ENCODE measurements at regions not wholly inside any gene's neighbourhood (a gene's known extent, or its start where the extent isn't known, plus 50 kb on each side); places are given as distances from the start of the nearest gene placed in this dataset.
A peak's percentile ranks its signal among the peaks of the same experiment; 100 is the strongest.

DNA sequence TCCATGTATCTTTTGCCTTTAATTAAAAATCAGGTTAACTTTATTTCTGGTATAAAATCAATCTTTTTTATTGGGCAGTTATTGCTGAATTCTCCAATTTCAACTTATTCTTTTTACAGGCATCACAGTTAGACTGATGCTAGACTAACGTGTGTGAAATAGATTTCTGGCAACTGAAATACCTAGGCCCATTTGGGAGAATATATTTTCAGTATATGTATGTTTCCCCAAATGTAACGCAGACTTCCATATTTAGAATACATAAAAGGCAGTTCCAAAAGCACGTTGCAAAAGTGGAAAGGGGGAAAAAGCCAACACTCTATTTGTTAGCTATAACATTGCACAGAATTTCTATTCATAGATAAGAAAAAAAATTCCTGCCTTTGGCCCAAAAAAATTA, 297.0 kb downstream of the ATP23 start:
- no peak for ATAC-seq (ENCODE audit: poor library complexity)
- intact Hi-C loops (cut with DNase I), result no loop called here

DNA sequence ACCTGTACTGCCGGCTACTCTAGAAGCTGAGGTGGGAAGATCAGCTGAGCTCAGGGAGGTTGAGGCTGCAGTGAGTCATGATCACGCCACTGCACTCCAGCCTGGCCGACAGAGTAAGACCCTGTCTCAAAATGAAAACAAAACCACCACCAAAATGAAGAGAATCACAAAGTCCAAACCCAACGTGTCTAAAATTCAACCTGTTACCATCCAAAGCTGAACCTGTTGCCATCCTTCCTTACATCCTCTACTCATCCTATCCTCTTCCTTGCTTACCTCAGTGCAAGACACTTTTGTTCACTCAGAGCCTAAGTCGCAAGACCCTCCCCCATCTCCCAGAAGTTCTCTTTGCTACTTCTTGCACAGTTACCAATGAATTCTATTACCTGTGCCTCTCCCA, 299.7 kb downstream of the ATP23 start:
- intact Hi-C loops (cut with DNase I), result no loop called here
- DNase-seq (no peak), ATAC-seq (ENCODE audit: poor library complexity) (no peak)

More for the DNA sequence above, 297.0 kb downstream of the ATP23 start:
- no peak for DNase-seq

DNA sequence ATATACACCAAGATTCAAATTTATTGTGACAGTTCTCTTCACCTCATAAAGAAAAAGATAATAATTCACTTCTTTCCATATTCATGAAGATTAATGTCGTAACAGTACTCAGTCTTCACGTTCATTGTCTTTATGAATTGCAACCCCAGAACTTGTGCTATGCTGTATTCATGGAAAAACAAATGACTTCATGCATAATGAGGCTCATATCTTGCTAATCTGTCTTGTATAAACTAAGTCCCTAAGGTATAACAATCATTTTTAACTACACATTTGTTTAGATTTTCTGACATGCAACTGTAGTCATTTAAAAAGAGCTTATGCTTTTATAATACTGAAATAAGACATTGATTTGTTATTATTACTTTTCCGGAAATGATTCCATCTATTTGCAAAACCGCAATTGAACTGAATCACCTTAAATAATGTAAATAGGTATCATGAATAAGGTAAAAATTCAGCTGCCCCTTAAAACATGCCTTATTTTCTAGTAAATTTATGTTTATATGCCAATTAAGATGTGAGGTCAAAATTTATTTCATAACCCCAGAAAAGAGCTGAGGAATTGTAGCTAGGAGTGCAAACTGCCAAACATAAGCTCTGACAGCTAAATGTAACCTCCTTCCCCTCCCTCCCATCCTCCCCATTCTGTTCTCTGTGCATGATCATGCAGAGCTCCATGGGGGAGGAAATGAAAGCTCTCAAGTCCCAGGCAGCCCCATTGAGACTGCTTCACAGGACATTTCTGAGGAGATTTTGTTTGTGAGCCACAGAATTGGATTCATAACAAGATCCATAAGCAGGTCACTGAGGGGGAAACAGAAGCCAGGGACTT, 301.6 kb downstream of the ATP23 start:
- DNase-seq, result no peak
- intact Hi-C loops (cut with DNase I), result no loop called here
- ATAC-seq (ENCODE audit: poor library complexity), result no peak

DNA sequence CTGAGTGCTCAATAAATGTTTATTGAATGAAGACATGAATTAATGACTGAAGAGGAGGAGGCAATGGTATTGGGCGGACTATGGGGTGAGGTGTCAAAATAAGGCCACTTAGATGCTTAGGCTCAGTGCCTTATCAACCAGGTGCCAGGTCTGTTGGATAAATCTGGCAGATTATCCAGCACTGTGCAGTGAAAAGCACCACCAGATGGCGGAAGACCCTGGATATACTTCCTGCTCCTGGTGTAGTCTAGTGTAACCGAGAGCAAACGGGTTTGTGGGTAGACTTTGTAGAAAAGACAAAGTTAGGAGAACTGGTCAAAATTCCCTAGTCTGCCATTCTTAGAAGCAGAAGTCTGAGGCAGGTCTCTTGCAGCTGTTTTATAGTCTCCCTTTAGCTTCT, 306.3 kb downstream of the ATP23 start:
- intact Hi-C loops (cut with DNase I), result no loop called here
- ATAC-seq (ENCODE audit: poor library complexity), result no peak

DNA sequence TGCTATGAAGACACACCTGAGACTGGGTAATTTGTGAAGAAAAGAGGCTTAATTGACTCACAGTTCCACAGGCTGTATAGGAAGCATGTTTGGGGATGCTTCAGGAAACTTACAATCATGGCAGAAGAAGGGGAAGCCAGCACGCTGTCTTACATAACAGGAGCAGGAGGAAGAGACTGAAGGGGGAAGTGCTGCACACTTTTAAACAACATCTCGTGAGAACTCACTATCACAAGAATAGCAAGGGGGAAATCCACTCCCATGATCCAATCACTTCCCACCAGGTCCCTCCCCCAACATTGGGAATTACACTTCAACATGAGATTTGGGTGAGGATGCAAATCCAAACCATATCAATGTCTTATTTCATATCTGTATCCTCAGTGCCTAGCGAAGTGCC, 307.2 kb downstream of the ATP23 start:
- ATAC-seq (ENCODE audit: poor library complexity), result no peak
- no peak for DNase-seq
- intact Hi-C loops (cut with DNase I), result no loop called here

More for the DNA sequence above, 306.3 kb downstream of the ATP23 start:
- no peak for DNase-seq

DNA sequence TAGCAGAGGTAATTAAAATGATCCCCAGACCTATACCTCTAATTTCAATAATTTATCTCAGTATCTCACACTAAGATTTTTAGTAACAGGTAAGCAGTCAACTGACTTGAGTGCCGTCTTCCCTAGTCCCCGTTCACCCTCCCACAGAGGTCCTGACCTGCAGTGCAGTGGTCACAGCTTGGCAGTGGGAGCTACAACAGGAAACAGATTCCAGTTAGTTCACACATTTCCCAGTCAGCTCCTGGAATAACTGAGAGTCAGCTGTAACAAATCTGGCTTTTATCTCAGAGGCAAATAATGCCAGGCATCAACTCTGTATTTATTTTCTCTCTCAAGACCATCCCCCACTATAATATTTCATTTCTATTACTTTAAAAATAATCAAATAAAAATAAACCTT, 308.2 kb downstream of the ATP23 start:
- intact Hi-C loops (cut with DNase I), result no loop called here
- DNase-seq (peak; percentile 43), ATAC-seq (ENCODE audit: poor library complexity) (no peak)

DNA sequence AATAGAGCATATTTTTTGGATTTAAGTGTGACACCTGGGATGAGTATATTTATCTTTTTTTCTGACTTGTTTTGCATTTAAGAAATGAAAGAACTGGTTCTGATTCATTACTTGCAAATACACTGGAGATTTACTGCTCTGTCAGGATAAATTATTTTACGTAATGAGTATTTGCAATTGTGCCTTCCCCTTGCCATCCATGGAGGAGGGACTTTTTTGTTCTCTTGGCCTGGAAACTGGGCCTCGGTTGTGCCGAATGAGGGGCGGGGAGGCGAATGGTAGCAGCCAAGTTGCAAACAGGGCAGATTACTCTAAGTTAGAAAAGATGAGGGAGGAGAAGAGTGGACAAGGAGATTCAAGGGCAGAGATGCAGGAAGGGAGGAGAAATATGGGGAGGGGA, 308.7 kb downstream of the ATP23 start:
- no peak for ATAC-seq (ENCODE audit: poor library complexity)
- DNase-seq, result no peak
- intact Hi-C loops (cut with DNase I), result no loop called here

DNA sequence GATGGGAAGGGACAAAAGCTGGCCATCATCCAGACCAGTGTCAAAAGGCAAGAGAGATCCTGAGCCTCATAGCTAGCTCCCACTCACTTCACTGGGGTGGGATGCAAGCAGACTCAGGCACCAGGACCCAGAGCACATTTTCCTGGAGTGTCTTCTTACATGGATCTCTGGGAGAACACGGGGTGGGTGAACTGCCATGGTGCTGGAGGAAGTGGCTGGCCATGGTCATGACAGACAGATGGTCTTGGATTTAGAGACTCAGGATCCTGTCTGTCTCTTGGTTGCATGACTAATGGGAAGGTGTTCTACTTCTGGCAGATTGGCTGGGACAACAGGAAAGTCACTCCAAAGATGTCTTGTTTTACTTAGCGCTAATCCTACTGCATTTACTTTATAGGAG, 311.5 kb downstream of the ATP23 start:
- DNase-seq (no peak), ATAC-seq (ENCODE audit: poor library complexity) (no peak)
- intact Hi-C loops (cut with DNase I), result no loop called here

DNA sequence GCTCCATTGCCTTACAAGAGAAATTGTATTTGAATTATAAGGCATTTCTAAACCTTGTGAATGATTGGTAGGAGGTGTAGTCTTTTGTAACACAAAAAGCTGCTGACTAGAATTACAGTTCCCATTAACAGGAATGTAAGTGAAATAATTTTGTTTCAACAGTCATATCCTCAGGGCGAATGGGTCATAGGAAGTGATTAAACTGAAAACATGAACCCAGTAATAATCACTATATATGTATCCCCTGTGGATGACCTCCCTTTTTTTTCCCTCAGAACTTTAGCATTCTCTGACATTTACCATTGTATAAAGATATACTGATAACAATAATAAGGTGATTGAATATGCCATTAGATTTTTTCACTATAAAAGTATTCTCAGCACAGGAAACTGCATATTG, 312.3 kb downstream of the ATP23 start:
- DNase-seq, result no peak
- intact Hi-C loops (cut with DNase I), result no loop called here
- ATAC-seq (ENCODE audit: poor library complexity), result no peak

DNA sequence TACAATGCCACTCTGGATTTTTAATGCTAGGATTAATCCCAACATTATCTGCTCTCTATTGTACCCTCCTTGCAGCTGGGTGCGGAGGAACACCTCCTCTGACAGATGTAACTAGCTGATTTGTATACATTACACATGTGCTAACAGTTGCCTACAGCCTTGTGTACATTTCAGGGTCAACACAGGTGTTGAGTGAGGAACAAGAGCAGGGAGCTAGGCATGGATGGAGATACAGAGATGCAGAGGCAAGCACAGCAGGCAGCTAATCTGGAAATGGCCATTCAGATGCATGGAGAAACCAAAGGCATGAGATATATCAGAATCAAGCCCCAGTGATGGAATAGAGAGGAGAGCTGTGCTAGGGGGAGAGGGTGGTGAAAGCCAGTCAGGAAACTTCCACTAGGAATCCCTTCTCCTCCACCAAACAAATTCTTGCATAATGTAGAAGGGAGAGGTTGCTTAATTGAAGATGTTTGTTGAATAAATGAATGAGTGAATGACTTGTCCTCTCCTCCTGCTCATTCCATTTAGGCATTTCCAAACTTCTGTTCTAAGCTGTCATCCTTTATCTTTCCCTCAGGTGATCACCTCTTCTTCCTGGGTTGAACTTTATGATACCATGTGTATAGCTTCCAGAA, 313.2 kb downstream of the ATP23 start:
- intact Hi-C loops (cut with DNase I), result no loop called here
- DNase-seq, result no peak
- no peak for ATAC-seq (ENCODE audit: poor library complexity)

DNA sequence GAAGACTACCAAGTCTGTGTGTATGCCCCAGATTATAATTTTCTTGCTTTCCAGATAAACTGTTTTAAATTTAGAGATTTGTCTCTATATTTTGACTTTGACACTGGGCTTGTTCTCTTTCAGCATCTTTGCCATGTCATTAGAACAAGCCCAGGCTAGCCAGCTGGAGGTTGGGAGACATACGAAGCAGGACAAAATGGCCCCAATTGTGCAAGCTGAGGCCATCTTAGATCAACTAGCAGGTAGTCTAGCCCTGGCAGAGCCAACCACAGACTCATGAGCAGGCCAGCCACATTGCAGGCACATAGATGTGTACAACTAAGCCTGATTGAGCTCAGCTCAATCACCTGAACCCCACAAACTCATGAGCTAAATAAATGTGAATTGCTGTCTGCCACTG, 321.4 kb downstream of the ATP23 start:
- DNase-seq (no peak), ATAC-seq (ENCODE audit: poor library complexity) (no peak)
- intact Hi-C loops (cut with DNase I), result no loop called here

DNA sequence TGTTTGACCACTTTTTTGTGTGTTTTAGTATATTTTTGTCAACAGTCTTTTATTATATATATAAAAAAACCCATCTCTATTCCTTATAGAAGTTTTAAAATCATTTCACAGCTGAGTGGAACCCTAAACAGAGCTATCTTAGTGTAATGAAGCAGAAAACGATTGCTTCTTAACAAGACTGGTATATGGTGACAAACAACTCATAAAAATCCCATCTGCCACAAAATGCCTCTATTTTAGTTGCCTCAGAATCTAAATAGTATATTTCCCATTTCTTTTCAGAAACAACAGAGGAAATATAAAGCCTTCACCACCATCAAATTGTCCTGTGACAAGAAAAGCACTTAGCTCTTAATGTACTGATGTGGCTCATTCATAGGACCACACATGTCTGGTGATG, 322.4 kb downstream of the ATP23 start:
- intact Hi-C loops (cut with DNase I), result no loop called here
- ATAC-seq (ENCODE audit: poor library complexity) (no peak), DNase-seq (no peak)

DNA sequence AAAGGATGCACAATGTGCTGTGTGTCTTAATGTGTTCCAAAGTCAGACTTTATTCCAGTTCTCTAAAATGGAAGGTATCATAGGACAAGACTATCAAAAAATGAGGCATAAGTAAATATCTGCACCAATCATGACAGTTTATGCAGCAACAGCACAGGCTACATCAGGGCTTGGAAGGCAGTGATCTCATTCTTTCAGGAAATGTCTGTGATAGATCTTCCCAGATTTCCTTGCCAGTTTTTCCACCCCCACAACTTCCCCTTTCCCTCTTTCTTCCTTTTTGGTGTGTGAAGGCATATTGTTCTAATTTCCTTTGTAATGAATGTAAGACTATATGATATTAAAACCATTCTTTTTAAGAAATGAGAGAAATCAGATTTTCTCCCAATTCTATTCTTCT, 326.7 kb downstream of the ATP23 start:
- DNase-seq (no peak), ATAC-seq (ENCODE audit: poor library complexity) (no peak)
- intact Hi-C loops (cut with DNase I), result no loop called here

DNA sequence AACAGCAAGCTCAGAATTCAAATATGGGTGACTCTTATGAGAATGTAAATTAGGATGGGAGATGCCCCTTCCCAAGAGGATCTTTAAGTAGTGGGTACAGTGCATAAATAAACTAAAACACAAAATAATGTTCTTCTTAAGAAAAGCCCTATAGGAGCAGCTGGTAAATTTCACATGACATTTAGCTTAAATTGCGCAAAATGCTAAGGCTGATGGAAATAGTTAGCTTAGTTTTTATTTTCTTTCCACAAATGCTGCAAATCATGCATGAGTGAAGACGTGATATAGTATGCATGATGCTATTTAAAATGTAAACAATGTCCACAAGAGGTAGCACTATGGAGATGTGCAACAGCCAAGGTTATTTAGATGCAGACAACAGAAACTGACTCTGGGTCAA, 328.1 kb downstream of the ATP23 start:
- intact Hi-C loops (cut with DNase I), result no loop called here
- no peak for DNase-seq
- no peak for ATAC-seq (ENCODE audit: poor library complexity)

DNA sequence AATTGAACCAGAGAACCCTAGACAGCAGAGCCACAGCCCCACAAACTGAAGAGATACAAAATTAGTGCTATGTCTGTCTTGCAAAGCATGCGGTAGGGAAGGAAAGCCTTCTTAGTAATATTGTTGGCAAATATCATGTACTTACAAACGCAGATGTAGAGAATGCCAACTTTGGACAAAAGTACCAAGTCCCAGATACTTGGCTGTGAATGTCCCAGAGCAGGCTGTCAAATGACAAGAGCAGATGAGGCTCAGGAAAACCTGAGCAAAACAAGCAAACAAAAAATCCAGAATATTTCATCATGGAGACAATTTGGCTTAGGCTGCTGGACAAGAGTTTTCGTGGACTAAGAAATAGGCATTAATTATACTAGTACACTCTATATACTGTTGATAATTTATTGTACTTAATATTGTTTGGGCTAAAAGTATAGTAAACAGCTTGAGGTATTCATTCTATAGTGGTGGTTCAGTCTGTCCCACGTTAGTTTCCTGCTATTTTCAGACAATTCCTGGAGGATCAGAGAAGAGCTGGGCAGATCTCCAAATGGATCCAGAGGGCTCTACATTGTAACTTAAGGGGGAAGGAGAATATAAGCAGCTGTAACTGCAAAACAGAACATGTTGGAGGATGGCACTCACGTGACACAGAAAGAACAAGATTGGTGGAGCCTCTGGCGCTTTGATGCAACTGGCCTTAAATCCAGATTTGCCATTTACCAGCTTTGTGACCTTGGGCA, 329.8 kb downstream of the ATP23 start:
- DNase-seq (no peak), ATAC-seq (ENCODE audit: poor library complexity) (no peak)
- intact Hi-C loops (cut with DNase I), result no loop called here

DNA sequence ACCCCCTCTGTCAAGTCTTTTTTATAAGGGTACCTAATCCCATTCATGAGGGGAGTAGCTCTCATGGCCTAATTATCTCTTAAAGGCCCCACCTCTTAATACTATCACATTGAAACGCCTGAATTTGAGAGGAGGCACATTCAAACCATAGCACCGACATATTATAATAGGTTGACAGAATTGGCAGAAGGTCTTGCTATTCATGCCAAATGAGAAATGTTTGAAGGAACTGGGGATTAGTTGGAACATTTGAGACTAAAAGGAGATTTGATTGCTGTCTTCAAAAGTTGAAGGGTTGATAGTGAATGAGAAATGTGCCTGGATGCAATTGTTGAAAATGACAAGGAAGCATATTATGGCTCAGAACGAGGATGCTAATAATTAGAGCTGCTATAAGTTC, 331.1 kb downstream of the ATP23 start:
- intact Hi-C loops (cut with DNase I), result no loop called here
- DNase-seq, result no peak
- ATAC-seq (ENCODE audit: poor library complexity), result no peak

DNA sequence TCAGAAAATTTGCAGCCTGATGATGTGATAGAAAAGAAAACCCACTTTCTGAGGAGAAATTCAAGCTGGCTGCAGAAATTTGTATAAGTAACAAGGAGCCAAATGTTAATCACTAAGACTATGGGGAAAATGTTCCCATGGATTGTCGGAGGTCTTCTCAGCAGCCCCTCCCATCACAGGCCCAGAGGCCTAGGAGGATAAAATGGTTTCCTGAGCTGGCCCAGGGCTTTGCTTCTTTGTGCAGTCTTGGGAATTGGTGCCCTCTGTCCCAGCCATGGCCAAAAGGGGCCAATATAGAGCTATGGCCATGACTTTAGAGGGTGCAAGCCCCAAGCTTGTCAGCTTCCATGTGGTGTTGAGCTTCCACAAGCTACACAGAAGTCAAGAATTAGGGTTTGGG, 335.9 kb downstream of the ATP23 start:
- ATAC-seq (ENCODE audit: poor library complexity) (no peak), DNase-seq (no peak)
- intact Hi-C loops (cut with DNase I), result no loop called here

DNA sequence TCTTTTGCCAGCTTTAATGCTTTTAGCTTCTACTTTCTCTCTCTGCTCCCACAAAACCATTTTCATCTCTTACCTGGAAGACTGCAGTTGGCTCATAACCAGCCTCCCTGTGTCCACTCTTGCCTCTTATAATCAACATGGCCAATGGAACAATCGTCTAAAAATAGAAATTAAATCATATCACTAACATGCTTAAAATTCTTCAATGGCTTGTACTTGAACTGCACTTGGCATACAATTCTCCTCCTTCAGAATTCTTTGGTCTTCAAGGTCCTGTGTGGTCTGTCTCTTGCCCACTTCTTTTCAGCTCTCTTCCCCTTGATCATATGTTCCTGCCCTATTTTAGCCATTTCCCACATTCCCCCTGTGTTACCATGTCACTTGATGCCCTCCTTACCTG, 342.2 kb downstream of the ATP23 start:
- intact Hi-C loops (cut with DNase I), result no loop called here
- peak; percentile 83 for ATAC-seq (ENCODE audit: poor library complexity)
- no peak for DNase-seq

DNA sequence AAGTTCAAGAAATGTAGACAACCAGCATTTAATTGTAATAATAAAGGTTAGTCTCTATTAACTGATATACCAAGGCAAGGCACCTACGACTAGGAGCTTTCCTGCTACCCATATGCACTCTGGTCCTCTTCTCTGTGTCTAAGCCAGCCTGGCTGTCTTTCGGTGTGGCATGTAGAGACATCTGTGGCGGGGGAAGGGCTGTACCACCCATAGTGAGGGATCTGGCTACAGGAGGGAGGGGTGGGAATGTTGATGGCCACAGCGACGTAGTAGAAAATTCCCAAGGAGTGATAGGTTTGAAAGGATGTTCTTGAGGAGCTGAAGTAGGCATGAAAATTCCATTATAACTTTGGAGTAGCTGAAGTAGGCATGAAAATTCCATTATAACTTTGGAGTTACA, 344.2 kb downstream of the ATP23 start:
- DNase-seq (no peak), ATAC-seq (ENCODE audit: poor library complexity) (no peak)
- intact Hi-C loops (cut with DNase I), result no loop called here

DNA sequence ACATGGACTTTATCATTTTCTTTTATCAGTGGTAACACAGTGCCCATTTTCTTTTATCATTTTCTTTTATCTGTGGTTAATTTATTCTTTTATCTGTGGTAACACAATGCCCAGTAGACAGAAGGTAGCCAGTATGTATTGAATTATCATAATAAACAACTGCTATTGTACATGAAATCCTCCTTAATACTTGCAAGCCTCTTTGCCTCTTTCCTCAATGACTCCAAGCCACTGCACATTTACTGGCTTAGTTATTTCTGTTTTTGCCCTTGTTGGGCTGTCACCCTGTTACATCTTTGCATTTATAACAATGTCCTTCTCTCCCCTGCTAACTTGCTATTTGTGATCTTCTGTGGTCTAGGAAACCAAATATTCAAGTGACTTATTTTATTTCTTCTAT, 345.0 kb downstream of the ATP23 start:
- ATAC-seq (ENCODE audit: poor library complexity) (no peak), DNase-seq (no peak)
- intact Hi-C loops (cut with DNase I), result no loop called here

Measured in Right ventricle myocardium superior (tissue), 1 donor.